ENCODE measurements at regions not wholly inside any gene's neighbourhood (a gene's known extent, or its start where the extent isn't known, plus 50 kb on each side); places are given as distances from the start of the nearest gene placed in this dataset.

GRCh38 chr3:72429589-72430353, 418.5 kb downstream of the SHQ1 start:
- no peak overlapping the region for H3K4me3 ChIP-seq (ENCODE audit: low read depth, low read length)
- no peak for TF ChIP-seq CTCF (IDR thresholded peaks at IDR 0.05; ENCODE audit: borderline replicate concordance, insufficient read depth, low read depth, low read length)

GRCh38 chr3:72428803-72429202, 419.4 kb downstream of the SHQ1 start:
- no peak overlapping the region for H3K4me3 ChIP-seq (ENCODE audit: low read depth, low read length)
- no peak for TF ChIP-seq CTCF (IDR thresholded peaks at IDR 0.05; ENCODE audit: borderline replicate concordance, insufficient read depth, low read depth, low read length)

GRCh38 chr3:72427624-72428023, 420.6 kb downstream of the SHQ1 start:
- no peak overlapping the region for H3K4me3 ChIP-seq (ENCODE audit: low read depth, low read length)
- TF ChIP-seq CTCF (IDR thresholded peaks at IDR 0.05; ENCODE audit: borderline replicate concordance, insufficient read depth, low read depth, low read length): no peak

- H3K4me3 ChIP-seq (ENCODE audit: low read depth, low read length): no peak overlapping the region
These were observed 421.4 kb downstream of the SHQ1 start for GRCh38 chr3:72426618-72427397.

GRCh38 chr3:72423643-72424042, 424.6 kb downstream of the SHQ1 start:
- no peak for TF ChIP-seq CTCF (IDR thresholded peaks at IDR 0.05; ENCODE audit: borderline replicate concordance, insufficient read depth, low read depth, low read length)
- no peak overlapping the region for H3K4me3 ChIP-seq (ENCODE audit: low read depth, low read length)

More at GRCh38 chr3:72426618-72427397, 421.4 kb downstream of the SHQ1 start:
- TF ChIP-seq CTCF (IDR thresholded peaks at IDR 0.05; ENCODE audit: borderline replicate concordance, insufficient read depth, low read depth, low read length): no peak

- H3K4me3 ChIP-seq (ENCODE audit: low read depth, low read length): no peak overlapping the region
- TF ChIP-seq CTCF (IDR thresholded peaks at IDR 0.05; ENCODE audit: borderline replicate concordance, insufficient read depth, low read depth, low read length): no peak
These were observed 426.5 kb downstream of the SHQ1 start for GRCh38 chr3:72421786-72422185.

Data from GM12875 (cell line).